Liver (tissue), 8 donors: ENCODE measurements at regions not wholly inside any gene's neighbourhood (a gene's known extent, or its start where the extent isn't known, plus 50 kb on each side); places are given as distances from the start of the nearest gene placed in this dataset.

Source experiments
- DNase-seq: peaks from one replicate; pipeline ENCODE4 v3.0.0-alpha.2; 2017; ENCODE audit warnings: low spot score
- H3K27ac ChIP-seq, 2 donors: one replicate each; pipeline ENCODE4 v1.7.0; 2013; ENCODE audit warnings: inconsistent platforms in 2 of 2, low read length in 2 of 2, control low read depth in 1 of 2, low read depth in 1 of 2, mild to moderate bottlenecking in 1 of 2
- H3K27me3 ChIP-seq, 4 donors: one replicate each; pipeline versions ENCODE4 v1.6.1 to v1.7.0; 2013; ENCODE audit warnings: low read length in 3 of 4, inconsistent platforms in 1 of 4, mild to moderate bottlenecking in 1 of 4, moderate library complexity in 1 of 4; ENCODE audit not compliant: control insufficient read depth in 4 of 4, insufficient read depth in 4 of 4
- H3K36me3 ChIP-seq, 4 donors: one replicate each; pipeline versions ENCODE4 v1.6.1 to v1.7.0; 2013; ENCODE audit warnings: low read length in 3 of 4, mild to moderate bottlenecking in 3 of 4, low read depth in 1 of 4, moderate library complexity in 1 of 4; ENCODE audit not compliant: control insufficient read depth in 4 of 4, insufficient read depth in 3 of 4
- H3K4me1 ChIP-seq, 4 donors: one replicate each; pipeline versions ENCODE4 v1.6.1 to v1.7.0; 2013; ENCODE audit warnings: low read length in 3 of 4, mild to moderate bottlenecking in 3 of 4, moderate library complexity in 1 of 4; ENCODE audit not compliant: control insufficient read depth in 4 of 4, insufficient read depth in 4 of 4
- H3K4me3 ChIP-seq, 3 donors: one replicate each; pipeline versions ENCODE4 v1.6.1 to v1.7.0; 2013; ENCODE audit warnings: low read length in 3 of 3, control low read depth in 1 of 3, low read depth in 1 of 3, mild to moderate bottlenecking in 1 of 3
- H3K9ac ChIP-seq, 2 donors: one replicate each; pipeline ENCODE4 v1.7.0; 2013; ENCODE audit warnings: low read length in 2 of 2, mild to moderate bottlenecking in 2 of 2, moderate library complexity in 2 of 2, control low read depth in 1 of 2, low read depth in 1 of 2
- H3K9me3 ChIP-seq, 4 donors: one replicate each; pipeline versions ENCODE4 v1.6.1 to v1.7.0; 2013; ENCODE audit warnings: low read length in 3 of 4; ENCODE audit not compliant: control insufficient read depth in 4 of 4
- ATF3 ChIP-seq: IDR thresholded peaks from 2 replicates; pipeline ENCODE4 v1.6.1; 2016; ENCODE audit warnings: antibody characterized with exemption
- EGR1 ChIP-seq, 2 donors: IDR thresholded peaks; 2 replicates each; pipeline ENCODE4 v1.6.1; 2016 to 2018; ENCODE audit warnings: antibody characterized with exemption in 2 of 2, low read depth in 2 of 2
- FOXA1 ChIP-seq: IDR thresholded peaks from 2 replicates; pipeline ENCODE4 v1.6.1; 2016; ENCODE audit warnings: antibody characterized with exemption
- FOXA2 ChIP-seq: IDR thresholded peaks from 2 replicates; pipeline ENCODE4 v1.6.1; 2016; ENCODE audit warnings: antibody characterized with exemption
- GABPA ChIP-seq, 2 donors: IDR thresholded peaks in 1 of 2; conservative IDR thresholded peaks in 1 of 2; 2 replicates each; pipeline ENCODE4 v1.6.1; 2016; ENCODE audit warnings: antibody characterized with exemption in 2 of 2, mild to moderate bottlenecking in 1 of 2, moderate library complexity in 1 of 2
- HNF4A ChIP-seq, 2 donors: conservative IDR thresholded peaks; 2 replicates each; pipeline ENCODE4 v1.6.1; 2016; ENCODE audit warnings: antibody characterized with exemption in 2 of 2, mild to moderate bottlenecking in 2 of 2
- JUND ChIP-seq, 2 donors: IDR thresholded peaks; 2 replicates each; pipeline ENCODE4 v1.6.1; 2016; ENCODE audit warnings: antibody characterized with exemption in 2 of 2
- NR2F2 ChIP-seq: IDR thresholded peaks from 2 replicates; pipeline ENCODE4 v1.6.1; 2016; ENCODE audit warnings: antibody characterized with exemption
- RAD21 ChIP-seq, 2 donors: IDR thresholded peaks; 2 replicates each; pipeline ENCODE4 v1.6.1; 2016; ENCODE audit warnings: antibody characterized with exemption in 2 of 2, mild to moderate bottlenecking in 2 of 2
- RXRA ChIP-seq, 2 donors: IDR thresholded peaks; 2 replicates each; pipeline ENCODE4 v1.6.1; 2017 to 2018; ENCODE audit warnings: antibody characterized with exemption in 2 of 2, mild to moderate bottlenecking in 1 of 2
- SP1 ChIP-seq: IDR thresholded peaks from 2 replicates; pipeline ENCODE4 v1.6.1; 2018; ENCODE audit warnings: antibody characterized with exemption, mild to moderate bottlenecking
- TAF1 ChIP-seq: conservative IDR thresholded peaks from 2 replicates; pipeline ENCODE4 v1.6.1; 2016; ENCODE audit warnings: antibody characterized with exemption, mild to moderate bottlenecking
- YY1 ChIP-seq: IDR thresholded peaks from 2 replicates; pipeline ENCODE4 v1.6.1; 2016; ENCODE audit warnings: antibody characterized with exemption, mild to moderate bottlenecking
- WGBS: extraction: QIAGEN DNeasy Blood & Tissue Kit; methylation state at CpG from one replicate; pipeline ENCODE4 v1.1.7; 2013; 5-methylcytosine and 5-hydroxymethylcytosine counted together
- TF ChIP-seq, protein P1 (sequence below): IDR thresholded peaks from 2 replicates; pipeline ENCODE4 v1.6.1; 2016; ENCODE audit warnings: antibody characterized with exemption
- TF ChIP-seq, protein P2 (sequence below): IDR thresholded peaks from 2 replicates; pipeline ENCODE4 v1.6.1; 2016; ENCODE audit warnings: antibody characterized with exemption, mild to moderate bottlenecking
- TF ChIP-seq, protein P3 (sequence below): fragments of 150-350 bp; IDR thresholded peaks from 2 replicates; pipeline ENCODE4 v1.5.1; 2017; ENCODE audit warnings: improper control_type of control experiment, low read depth, low read length; ENCODE audit not compliant: missing input control
- TF ChIP-seq, protein P4 (sequence below): IDR thresholded peaks from 2 replicates; pipeline ENCODE4 v1.6.1; 2016; ENCODE audit warnings: antibody characterized with exemption
- donor health status: healthy.
- donor health status: healthy.
- donor health status: healthy.
- donor health status: healthy.
- donor health status: healthy.

GRCh38 chr6:95679981-95680380 lies 102.6 kb downstream of the MANEA start:
- no peak for TF ChIP-seq YY1
- no peak for TF ChIP-seq SP1
- TF ChIP-seq, protein P1, sequence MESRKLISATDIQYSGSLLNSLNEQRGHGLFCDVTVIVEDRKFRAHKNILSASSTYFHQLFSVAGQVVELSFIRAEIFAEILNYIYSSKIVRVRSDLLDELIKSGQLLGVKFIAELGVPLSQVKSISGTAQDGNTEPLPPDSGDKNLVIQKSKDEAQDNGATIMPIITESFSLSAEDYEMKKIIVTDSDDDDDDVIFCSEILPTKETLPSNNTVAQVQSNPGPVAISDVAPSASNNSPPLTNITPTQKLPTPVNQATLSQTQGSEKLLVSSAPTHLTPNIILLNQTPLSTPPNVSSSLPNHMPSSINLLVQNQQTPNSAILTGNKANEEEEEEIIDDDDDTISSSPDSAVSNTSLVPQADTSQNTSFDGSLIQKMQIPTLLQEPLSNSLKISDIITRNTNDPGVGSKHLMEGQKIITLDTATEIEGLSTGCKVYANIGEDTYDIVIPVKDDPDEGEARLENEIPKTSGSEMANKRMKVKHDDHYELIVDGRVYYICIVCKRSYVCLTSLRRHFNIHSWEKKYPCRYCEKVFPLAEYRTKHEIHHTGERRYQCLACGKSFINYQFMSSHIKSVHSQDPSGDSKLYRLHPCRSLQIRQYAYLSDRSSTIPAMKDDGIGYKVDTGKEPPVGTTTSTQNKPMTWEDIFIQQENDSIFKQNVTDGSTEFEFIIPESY = no peak
- TF ChIP-seq ATF3 = no peak
- TF ChIP-seq, protein P2, sequence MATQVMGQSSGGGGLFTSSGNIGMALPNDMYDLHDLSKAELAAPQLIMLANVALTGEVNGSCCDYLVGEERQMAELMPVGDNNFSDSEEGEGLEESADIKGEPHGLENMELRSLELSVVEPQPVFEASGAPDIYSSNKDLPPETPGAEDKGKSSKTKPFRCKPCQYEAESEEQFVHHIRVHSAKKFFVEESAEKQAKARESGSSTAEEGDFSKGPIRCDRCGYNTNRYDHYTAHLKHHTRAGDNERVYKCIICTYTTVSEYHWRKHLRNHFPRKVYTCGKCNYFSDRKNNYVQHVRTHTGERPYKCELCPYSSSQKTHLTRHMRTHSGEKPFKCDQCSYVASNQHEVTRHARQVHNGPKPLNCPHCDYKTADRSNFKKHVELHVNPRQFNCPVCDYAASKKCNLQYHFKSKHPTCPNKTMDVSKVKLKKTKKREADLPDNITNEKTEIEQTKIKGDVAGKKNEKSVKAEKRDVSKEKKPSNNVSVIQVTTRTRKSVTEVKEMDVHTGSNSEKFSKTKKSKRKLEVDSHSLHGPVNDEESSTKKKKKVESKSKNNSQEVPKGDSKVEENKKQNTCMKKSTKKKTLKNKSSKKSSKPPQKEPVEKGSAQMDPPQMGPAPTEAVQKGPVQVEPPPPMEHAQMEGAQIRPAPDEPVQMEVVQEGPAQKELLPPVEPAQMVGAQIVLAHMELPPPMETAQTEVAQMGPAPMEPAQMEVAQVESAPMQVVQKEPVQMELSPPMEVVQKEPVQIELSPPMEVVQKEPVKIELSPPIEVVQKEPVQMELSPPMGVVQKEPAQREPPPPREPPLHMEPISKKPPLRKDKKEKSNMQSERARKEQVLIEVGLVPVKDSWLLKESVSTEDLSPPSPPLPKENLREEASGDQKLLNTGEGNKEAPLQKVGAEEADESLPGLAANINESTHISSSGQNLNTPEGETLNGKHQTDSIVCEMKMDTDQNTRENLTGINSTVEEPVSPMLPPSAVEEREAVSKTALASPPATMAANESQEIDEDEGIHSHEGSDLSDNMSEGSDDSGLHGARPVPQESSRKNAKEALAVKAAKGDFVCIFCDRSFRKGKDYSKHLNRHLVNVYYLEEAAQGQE = no peak
- no peak for TF ChIP-seq JUND (IDR thresholded peaks at IDR 0.05)
- TF ChIP-seq NR2F2 = no peak
- TF ChIP-seq GABPA (IDR thresholded peaks at IDR 0.05 in 1 of 2, conservative IDR thresholded peaks at IDR 0.05 in 1 of 2) = no peak
- no peak for TF ChIP-seq RXRA (IDR thresholded peaks at IDR 0.05)
- WGBS = 74% methylated on average over 3 of the region's 3 CpGs
- Histone ChIP-seq H3K9ac (no peak overlapping the region), H3K4me3 (no peak overlapping the region), H3K27me3 (no peaks in the 10 kb centered on the region), H3K9me3 (no peaks in the 10 kb centered on the region), H3K27ac (no peak overlapping the region), H3K36me3 (no peaks in the 10 kb centered on the region), H3K4me1 (no peaks in the 10 kb centered on the region)
- no peak for DNase-seq

- Histone ChIP-seq H3K27ac (no peak overlapping the region), H3K9me3 (no peaks in the 10 kb centered on the region), H3K9ac (no peak overlapping the region), H3K4me1 (no peaks in the 10 kb centered on the region), H3K36me3 (no peaks in the 10 kb centered on the region), H3K27me3 (no peaks in the 10 kb centered on the region), H3K4me3 (no peak overlapping the region)
- no peak for DNase-seq
- WGBS = 93% methylated on average over 2 of the region's 2 CpGs
- TF ChIP-seq GABPA (IDR thresholded peaks at IDR 0.05 in 1 of 2, conservative IDR thresholded peaks at IDR 0.05 in 1 of 2) (no peak), TAF1 (no peak), RAD21 (IDR thresholded peaks at IDR 0.05) (no peak), EGR1 (IDR thresholded peaks at IDR 0.05; ENCODE audit: low read depth in 2 of 2) (no peak), NR2F2 (no peak), HNF4A (conservative IDR thresholded peaks at IDR 0.05) (no peak), YY1 (no peak), SP1 (no peak), FOXA1 (no peak), ATF3 (no peak), RXRA (IDR thresholded peaks at IDR 0.05) (no peak), FOXA2 (no peak), JUND (IDR thresholded peaks at IDR 0.05) (no peak)
- TF ChIP-seq, protein P3, sequence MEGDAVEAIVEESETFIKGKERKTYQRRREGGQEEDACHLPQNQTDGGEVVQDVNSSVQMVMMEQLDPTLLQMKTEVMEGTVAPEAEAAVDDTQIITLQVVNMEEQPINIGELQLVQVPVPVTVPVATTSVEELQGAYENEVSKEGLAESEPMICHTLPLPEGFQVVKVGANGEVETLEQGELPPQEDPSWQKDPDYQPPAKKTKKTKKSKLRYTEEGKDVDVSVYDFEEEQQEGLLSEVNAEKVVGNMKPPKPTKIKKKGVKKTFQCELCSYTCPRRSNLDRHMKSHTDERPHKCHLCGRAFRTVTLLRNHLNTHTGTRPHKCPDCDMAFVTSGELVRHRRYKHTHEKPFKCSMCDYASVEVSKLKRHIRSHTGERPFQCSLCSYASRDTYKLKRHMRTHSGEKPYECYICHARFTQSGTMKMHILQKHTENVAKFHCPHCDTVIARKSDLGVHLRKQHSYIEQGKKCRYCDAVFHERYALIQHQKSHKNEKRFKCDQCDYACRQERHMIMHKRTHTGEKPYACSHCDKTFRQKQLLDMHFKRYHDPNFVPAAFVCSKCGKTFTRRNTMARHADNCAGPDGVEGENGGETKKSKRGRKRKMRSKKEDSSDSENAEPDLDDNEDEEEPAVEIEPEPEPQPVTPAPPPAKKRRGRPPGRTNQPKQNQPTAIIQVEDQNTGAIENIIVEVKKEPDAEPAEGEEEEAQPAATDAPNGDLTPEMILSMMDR = no peak
- TF ChIP-seq, protein P1 = no peak
- TF ChIP-seq, protein P4, sequence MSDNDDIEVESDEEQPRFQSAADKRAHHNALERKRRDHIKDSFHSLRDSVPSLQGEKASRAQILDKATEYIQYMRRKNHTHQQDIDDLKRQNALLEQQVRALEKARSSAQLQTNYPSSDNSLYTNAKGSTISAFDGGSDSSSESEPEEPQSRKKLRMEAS = no peak
These were observed 104.4 kb downstream of the MANEA start for GRCh38 chr6:95681736-95682135.
